Neural cell (in vitro differentiated cells): ENCODE measurements at regions not wholly inside any gene's neighbourhood (a gene's known extent, or its start where the extent isn't known, plus 50 kb on each side); places are given as distances from the start of the nearest gene placed in this dataset.

ENCODE experiments used
- POLR2AphosphoS5 ChIP-seq: IDR thresholded peaks from 2 replicates; pipeline ENCODE4 v1.6.1; 2012
- SMC3 ChIP-seq: fragments of 450-650 bp; conservative IDR thresholded peaks from 2 replicates; pipeline ENCODE4 v1.6.1; 2014; ENCODE audit warnings: antibody characterized with exemption, mild to moderate bottlenecking, moderate library complexity; ENCODE audit not compliant: poor library complexity
- TF ChIP-seq, protein P1 (sequence below): fragments of 450-650 bp; IDR thresholded peaks from 2 replicates; pipeline ENCODE4 v1.5.1; 2014; ENCODE audit warnings: antibody characterized with exemption, mild to moderate bottlenecking, moderate library complexity; ENCODE audit not compliant: poor library complexity, severe bottlenecking

DNA sequence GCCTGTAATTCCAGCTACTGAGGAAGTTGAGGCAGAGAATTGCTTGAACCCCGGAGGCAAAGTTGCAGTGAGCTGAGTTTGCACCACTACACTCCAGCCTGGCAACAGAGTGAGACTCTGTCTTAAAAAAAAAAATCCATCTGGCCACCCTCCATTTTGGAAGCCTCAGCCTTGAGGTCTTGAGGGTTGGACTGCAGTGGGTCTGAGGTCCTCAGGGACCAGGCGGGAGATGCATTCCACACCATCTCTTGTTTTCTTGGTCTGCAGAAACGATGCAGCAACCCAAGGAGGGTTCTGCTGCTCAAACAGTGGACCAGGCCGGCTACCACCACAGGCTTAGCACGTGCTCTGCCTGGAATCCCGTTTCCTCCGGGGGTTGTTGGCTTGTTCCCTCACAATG, 299.3 kb downstream of the FGF9 start:
- TF ChIP-seq, protein P1, sequence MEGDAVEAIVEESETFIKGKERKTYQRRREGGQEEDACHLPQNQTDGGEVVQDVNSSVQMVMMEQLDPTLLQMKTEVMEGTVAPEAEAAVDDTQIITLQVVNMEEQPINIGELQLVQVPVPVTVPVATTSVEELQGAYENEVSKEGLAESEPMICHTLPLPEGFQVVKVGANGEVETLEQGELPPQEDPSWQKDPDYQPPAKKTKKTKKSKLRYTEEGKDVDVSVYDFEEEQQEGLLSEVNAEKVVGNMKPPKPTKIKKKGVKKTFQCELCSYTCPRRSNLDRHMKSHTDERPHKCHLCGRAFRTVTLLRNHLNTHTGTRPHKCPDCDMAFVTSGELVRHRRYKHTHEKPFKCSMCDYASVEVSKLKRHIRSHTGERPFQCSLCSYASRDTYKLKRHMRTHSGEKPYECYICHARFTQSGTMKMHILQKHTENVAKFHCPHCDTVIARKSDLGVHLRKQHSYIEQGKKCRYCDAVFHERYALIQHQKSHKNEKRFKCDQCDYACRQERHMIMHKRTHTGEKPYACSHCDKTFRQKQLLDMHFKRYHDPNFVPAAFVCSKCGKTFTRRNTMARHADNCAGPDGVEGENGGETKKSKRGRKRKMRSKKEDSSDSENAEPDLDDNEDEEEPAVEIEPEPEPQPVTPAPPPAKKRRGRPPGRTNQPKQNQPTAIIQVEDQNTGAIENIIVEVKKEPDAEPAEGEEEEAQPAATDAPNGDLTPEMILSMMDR, result no peak
- TF ChIP-seq SMC3 (no peak), POLR2AphosphoS5 (no peak)
